SK-N-SH treated with all-trans-retinoic acid at 6 μM for 48 hours (cell line): ENCODE measurements at regions not wholly inside any gene's neighbourhood (a gene's known extent, or its start where the extent isn't known, plus 50 kb on each side); places are given as distances from the start of the nearest gene placed in this dataset.

Experiments used
- ATAC-seq: fragments of 200-7000 bp; cut with Tn5 transposase; 3 replicates; pipeline ENCODE4 v1.9.1; 2020; ENCODE audit warnings: mild to moderate bottlenecking, moderate library complexity
- ARNTL ChIP-seq: fragments of 450-650 bp; formaldehyde crosslinking; IDR thresholded peaks from 2 replicates; pipeline ENCODE4 v1.5.0; 2020; ENCODE audit warnings: low read depth, mild to moderate bottlenecking, moderate library complexity, borderline replicate concordance
- BACH2 ChIP-seq: fragments of 250-450 bp; sonication (Bioruptor Pico); IDR thresholded peaks from 2 replicates; pipeline ENCODE4 v1.9.0; 2021; ENCODE audit warnings: mild to moderate bottlenecking, borderline replicate concordance
- CREB5 ChIP-seq: fragments of 250-450 bp; sonication (Bioruptor Pico); IDR thresholded peaks from 2 replicates; pipeline ENCODE4 v1.5.1; 2020; ENCODE audit warnings: low read depth, mild to moderate bottlenecking, moderate library complexity
- CSDC2 ChIP-seq: fragments of 250-450 bp; sonication (Bioruptor Pico); IDR thresholded peaks from 2 replicates; pipeline ENCODE4 v1.5.0; 2020; ENCODE audit warnings: mild to moderate bottlenecking, moderate library complexity
- CSRNP3 ChIP-seq: fragments of 250-450 bp; sonication (Bioruptor Pico); IDR thresholded peaks from 2 replicates; pipeline ENCODE4 v1.5.1; 2021; ENCODE audit warnings: mild to moderate bottlenecking, moderate library complexity
- ESRRG ChIP-seq: fragments of 250-450 bp; sonication (Bioruptor Pico); IDR thresholded peaks from 2 replicates; pipeline ENCODE4 v1.6.1; 2021; ENCODE audit warnings: mild to moderate bottlenecking
- GLIS3 ChIP-seq: fragments of 250-450 bp; sonication (Bioruptor Pico); IDR thresholded peaks from 2 replicates; pipeline ENCODE4 v1.5.0; 2020; ENCODE audit warnings: mild to moderate bottlenecking, moderate library complexity
- ISL1 ChIP-seq: fragments of 250-450 bp; sonication (Bioruptor Pico); IDR thresholded peaks from 2 replicates; pipeline ENCODE4 v2.1.2; 2022; ENCODE audit warnings: mild to moderate bottlenecking, moderate library complexity
- PATZ1 ChIP-seq: fragments of 250-450 bp; sonication (Bioruptor Pico); IDR thresholded peaks from 2 replicates; pipeline ENCODE4 v1.8.0; 2020; ENCODE audit warnings: mild to moderate bottlenecking, moderate library complexity, borderline replicate concordance
- PPARA ChIP-seq: fragments of 250-450 bp; sonication (Bioruptor Pico); IDR thresholded peaks from 2 replicates; pipeline ENCODE4 v1.5.0; 2020; ENCODE audit warnings: mild to moderate bottlenecking, borderline replicate concordance
- RARB ChIP-seq: fragments of 250-450 bp; sonication (Bioruptor Pico); IDR thresholded peaks from 2 replicates; pipeline ENCODE4 v1.8.0; 2021; ENCODE audit warnings: mild to moderate bottlenecking, moderate library complexity
- SNAI2 ChIP-seq: fragments of 250-450 bp; sonication (Bioruptor Pico); IDR thresholded peaks from 2 replicates; pipeline ENCODE4 v1.5.0; 2020; ENCODE audit warnings: mild to moderate bottlenecking, moderate library complexity
- TCF4 ChIP-seq: fragments of 250-450 bp; sonication (Bioruptor Pico); IDR thresholded peaks from 2 replicates; pipeline ENCODE4 v1.8.0; 2021; ENCODE audit warnings: mild to moderate bottlenecking, moderate library complexity, borderline replicate concordance
- TOX ChIP-seq: fragments of 250-450 bp; sonication (Bioruptor Pico); IDR thresholded peaks from 2 replicates; pipeline ENCODE4 v1.8.0; 2021; ENCODE audit warnings: mild to moderate bottlenecking, moderate library complexity, borderline replicate concordance
- TSHZ2 ChIP-seq: fragments of 250-450 bp; sonication (Bioruptor Pico); IDR thresholded peaks from 2 replicates; pipeline ENCODE4 v1.5.0; 2020; ENCODE audit warnings: mild to moderate bottlenecking, moderate library complexity
- ZC3H10 ChIP-seq: fragments of 250-450 bp; sonication (Bioruptor Pico); IDR thresholded peaks from 2 replicates; pipeline ENCODE4 v1.5.1; 2021; ENCODE audit warnings: mild to moderate bottlenecking, moderate library complexity
- ZFP3 ChIP-seq: fragments of 250-450 bp; sonication (Bioruptor Pico); IDR thresholded peaks from 2 replicates; pipeline ENCODE4 v1.5.0; 2020; ENCODE audit warnings: mild to moderate bottlenecking, moderate library complexity
- ZFP30 ChIP-seq: fragments of 450-650 bp; formaldehyde crosslinking; IDR thresholded peaks from 2 replicates; pipeline ENCODE4 v1.5.0; 2022; ENCODE audit warnings: mild to moderate bottlenecking, moderate library complexity
- ZNF565 ChIP-seq: fragments of 450-650 bp; formaldehyde crosslinking; conservative IDR thresholded peaks from 2 replicates; pipeline ENCODE4 v1.5.0; 2020; ENCODE audit warnings: low read depth, mild to moderate bottlenecking, moderate library complexity
- ZNF8 ChIP-seq: fragments of 450-650 bp; formaldehyde crosslinking; IDR thresholded peaks from 2 replicates; pipeline ENCODE4 v1.5.0; 2020; ENCODE audit warnings: mild to moderate bottlenecking, moderate library complexity

GRCh38 chr13:40161351-40161810, 505.1 kb downstream of the FOXO1 start (continued):
- TF ChIP-seq CREB5 (CRISPR knock-in tag) (no peak), GLIS3 (no peak), CSDC2 (CRISPR knock-in tag) (no peak), RARB (CRISPR knock-in tag) (no peak), ZC3H10 (CRISPR knock-in tag) (no peak), BACH2 (CRISPR knock-in tag) (no peak), ZNF565 (no peak), CSRNP3 (CRISPR knock-in tag) (no peak)

- ATAC-seq = no peak
- TF ChIP-seq TCF4 (CRISPR knock-in tag) = no peak
- TF ChIP-seq, all 23 proteins: peak for 0
Measured at GRCh38 chr13:40161931-40162330, 504.5 kb downstream of the FOXO1 start.

- peak; percentile 39; the same call in 2 of the 3 replicates for ATAC-seq
- no peak for TF ChIP-seq RARB (CRISPR knock-in tag)
- no peak for TF ChIP-seq PPARA
- no peak for TF ChIP-seq ARNTL (CRISPR knock-in tag)
- TF ChIP-seq ESRRG (CRISPR knock-in tag) = no peak
- no peak for TF ChIP-seq TOX (CRISPR knock-in tag)
- TF ChIP-seq CSDC2 (CRISPR knock-in tag) = no peak
Measured at GRCh38 chr13:40163066-40164000, 503.1 kb downstream of the FOXO1 start.

GRCh38 chr13:40164133-40164532, 502.3 kb downstream of the FOXO1 start:
- 0 out of 3 replicates have a peak, but pooled peaks have one; percentile 26 for ATAC-seq
- TF ChIP-seq SNAI2 (CRISPR knock-in tag) = no peak
- TF ChIP-seq TSHZ2 = no peak
- TF ChIP-seq RARB (CRISPR knock-in tag) = no peak
- no peak for TF ChIP-seq ZFP30
- TF ChIP-seq ZNF8 (CRISPR knock-in tag) = no peak
- TF ChIP-seq ZFP3 = no peak
- no peak for TF ChIP-seq TOX (CRISPR knock-in tag)
- TF ChIP-seq CREB5 (CRISPR knock-in tag) = no peak
- TF ChIP-seq ZC3H10 (CRISPR knock-in tag) = no peak
- no peak for TF ChIP-seq ZNF565
- no peak for TF ChIP-seq ISL1 (CRISPR knock-in tag)

GRCh38 chr13:40165316-40165932, 501.0 kb downstream of the FOXO1 start:
- no peak for TF ChIP-seq ARNTL (CRISPR knock-in tag)
- TF ChIP-seq PPARA = no peak
- TF ChIP-seq PATZ1 (CRISPR knock-in tag) = no peak
- TF ChIP-seq, all 23 proteins: peak for 0
- no peak for ATAC-seq
